ENCODE measurements at regions not wholly inside any gene's neighbourhood (a gene's known extent, or its start where the extent isn't known, plus 50 kb on each side); places are given as distances from the start of the nearest gene placed in this dataset.

GRCh38 chr14:106831322-106831720, 1304.9 kb downstream of the TMEM121 start:
- DNase-seq = peak; percentile 89
- POLR2A ChIA-PET = interaction anchor here (1.0 to 2.1 kb wide), 6 partner anchors 8 to 151 kb away, joined by 3 to 8 read pairs (median 4); no protein-coding TSS in a partner anchor
- H3K4me1 Mint-ChIP-seq (ENCODE audit: low read depth) = no peaks in the 10 kb centered on the region
- TF ChIP-seq, protein P1, sequence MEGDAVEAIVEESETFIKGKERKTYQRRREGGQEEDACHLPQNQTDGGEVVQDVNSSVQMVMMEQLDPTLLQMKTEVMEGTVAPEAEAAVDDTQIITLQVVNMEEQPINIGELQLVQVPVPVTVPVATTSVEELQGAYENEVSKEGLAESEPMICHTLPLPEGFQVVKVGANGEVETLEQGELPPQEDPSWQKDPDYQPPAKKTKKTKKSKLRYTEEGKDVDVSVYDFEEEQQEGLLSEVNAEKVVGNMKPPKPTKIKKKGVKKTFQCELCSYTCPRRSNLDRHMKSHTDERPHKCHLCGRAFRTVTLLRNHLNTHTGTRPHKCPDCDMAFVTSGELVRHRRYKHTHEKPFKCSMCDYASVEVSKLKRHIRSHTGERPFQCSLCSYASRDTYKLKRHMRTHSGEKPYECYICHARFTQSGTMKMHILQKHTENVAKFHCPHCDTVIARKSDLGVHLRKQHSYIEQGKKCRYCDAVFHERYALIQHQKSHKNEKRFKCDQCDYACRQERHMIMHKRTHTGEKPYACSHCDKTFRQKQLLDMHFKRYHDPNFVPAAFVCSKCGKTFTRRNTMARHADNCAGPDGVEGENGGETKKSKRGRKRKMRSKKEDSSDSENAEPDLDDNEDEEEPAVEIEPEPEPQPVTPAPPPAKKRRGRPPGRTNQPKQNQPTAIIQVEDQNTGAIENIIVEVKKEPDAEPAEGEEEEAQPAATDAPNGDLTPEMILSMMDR (IDR thresholded peaks at IDR 0.05) = peak; percentile 91
- peak; percentile 74 for ATAC-seq
- no peak overlapping the region for H3K27ac Mint-ChIP-seq
- peaks cover 3% of the 10 kb centered on the region for H3K27me3 Mint-ChIP-seq
- CTCF ChIA-PET = interaction anchor here (0.7 to 5.4 kb wide), 31 partner anchors 10 to 267 kb away, joined by 3 to 176 read pairs (median 9); no protein-coding TSS in a partner anchor
- H3K4me3 Mint-ChIP-seq = no peak overlapping the region
- no peaks in the 10 kb centered on the region for H3K36me3 Mint-ChIP-seq (ENCODE audit: low read depth)
- intact Hi-C loops (cut with micrococcal nuclease) = no loop called here
- no peaks in the 10 kb centered on the region for H3K9me3 Mint-ChIP-seq

- ATAC-seq = no peak
- ChIA-PET CTCF (interaction anchor here (1.3 to 17.0 kb wide), 4 partner anchors 10 to 274 kb away, joined by 3 to 298 read pairs (median 9); no protein-coding TSS in a partner anchor), POLR2A (interaction anchor here (0.6 kb wide), 1 partner anchor 125 kb away, joined by 3 read pairs; no protein-coding TSS in a partner anchor)
- Mint-ChIP-seq H3K27ac (no peak overlapping the region), H3K4me1 (ENCODE audit: low read depth) (peaks cover 7% of the 10 kb centered on the region), H3K4me3 (no peak overlapping the region), H3K9me3 (no peaks in the 10 kb centered on the region), H3K27me3 (no peaks in the 10 kb centered on the region), H3K36me3 (ENCODE audit: low read depth) (no peaks in the 10 kb centered on the region)
- intact Hi-C loops (cut with micrococcal nuclease) = no loop called here
- no peak for DNase-seq
- TF ChIP-seq, protein P1 (IDR thresholded peaks at IDR 0.05) = no peak
Observed at GRCh38 chr14:106837870-106838269, 1311.5 kb downstream of the TMEM121 start.

DNA sequence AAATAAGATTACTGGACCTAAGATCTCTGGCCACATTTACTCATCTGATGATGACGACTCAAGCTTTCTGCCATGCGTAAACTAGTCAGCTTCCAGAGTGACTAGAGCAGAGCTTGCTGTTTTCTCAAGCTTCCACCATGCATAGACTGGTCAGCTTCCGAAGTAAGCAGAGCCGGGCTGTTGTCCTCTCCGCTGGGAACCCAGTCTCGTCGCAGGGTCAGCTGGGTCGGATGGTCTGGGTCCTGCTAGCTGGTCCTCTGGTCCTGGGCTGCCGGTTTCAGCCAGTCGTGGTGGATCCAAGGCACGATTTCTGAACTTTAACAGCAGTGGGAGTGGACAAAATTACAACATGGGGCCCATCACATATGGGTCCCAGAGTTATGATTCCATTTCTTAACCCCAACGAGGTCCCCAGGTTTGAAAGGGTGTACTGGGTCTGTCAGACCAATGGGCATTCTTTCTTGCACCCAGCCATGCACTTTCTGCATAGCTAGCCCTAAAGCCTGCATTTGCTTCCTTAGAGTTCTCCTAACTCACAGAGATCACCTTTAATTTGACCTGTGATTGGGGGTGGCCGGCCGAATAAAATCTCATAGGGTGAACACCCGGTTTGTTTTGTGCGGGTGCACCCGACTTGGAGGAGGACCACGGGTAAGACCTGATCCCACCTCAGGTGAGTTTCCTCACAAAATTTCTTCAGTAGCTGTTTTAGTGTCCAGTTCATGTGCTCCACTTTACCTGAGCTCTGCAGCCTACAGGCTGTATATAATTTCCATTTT, 1312.8 kb downstream of the TMEM121 start:
- Mint-ChIP-seq H3K9me3 (no peaks in the 10 kb centered on the region), H3K36me3 (ENCODE audit: low read depth) (no peaks in the 10 kb centered on the region), H3K4me3 (no peak overlapping the region), H3K27ac (no peak overlapping the region), H3K4me1 (ENCODE audit: low read depth) (peaks cover 13% of the 10 kb centered on the region), H3K27me3 (no peaks in the 10 kb centered on the region)
- DNase-seq (no peak), ATAC-seq (no peak)
- TF ChIP-seq, protein P1 (IDR thresholded peaks at IDR 0.05) = no peak
- intact Hi-C loops (cut with micrococcal nuclease) = no loop called here
- ChIA-PET CTCF (interaction anchor here (0.7 to 17.0 kb wide), 12 partner anchors 7 to 350 kb away, joined by 3 to 298 read pairs (median 4); no protein-coding TSS in a partner anchor), POLR2A (interaction anchor here (1.8 kb wide), 1 partner anchor 8 kb away, joined by 3 read pairs; no protein-coding TSS in a partner anchor)

- H3K9me3 Mint-ChIP-seq = no peaks in the 10 kb centered on the region
- peak; percentile 67 for ATAC-seq
- no peaks in the 10 kb centered on the region for H3K27me3 Mint-ChIP-seq
- CTCF ChIA-PET = interaction anchor here (0.8 to 17.0 kb wide), 12 partner anchors 8 to 351 kb away, joined by 3 to 298 read pairs (median 6); no protein-coding TSS in a partner anchor
- intact Hi-C loops (cut with micrococcal nuclease) = no loop called here
- H3K4me3 Mint-ChIP-seq = no peak overlapping the region
- DNase-seq = peak; percentile 57
- no peaks in the 10 kb centered on the region for H3K36me3 Mint-ChIP-seq (ENCODE audit: low read depth)
- TF ChIP-seq, protein P1 (IDR thresholded peaks at IDR 0.05) = peak; percentile 9
- H3K4me1 Mint-ChIP-seq (ENCODE audit: low read depth) = peaks cover 14% of the 10 kb centered on the region
- POLR2A ChIA-PET = interaction anchor here (1.8 kb wide), 1 partner anchor 9 kb away, joined by 3 read pairs; no protein-coding TSS in a partner anchor
- H3K27ac Mint-ChIP-seq = no peak overlapping the region
Observed at GRCh38 chr14:106840258-106840657, 1313.9 kb downstream of the TMEM121 start.

DNA sequence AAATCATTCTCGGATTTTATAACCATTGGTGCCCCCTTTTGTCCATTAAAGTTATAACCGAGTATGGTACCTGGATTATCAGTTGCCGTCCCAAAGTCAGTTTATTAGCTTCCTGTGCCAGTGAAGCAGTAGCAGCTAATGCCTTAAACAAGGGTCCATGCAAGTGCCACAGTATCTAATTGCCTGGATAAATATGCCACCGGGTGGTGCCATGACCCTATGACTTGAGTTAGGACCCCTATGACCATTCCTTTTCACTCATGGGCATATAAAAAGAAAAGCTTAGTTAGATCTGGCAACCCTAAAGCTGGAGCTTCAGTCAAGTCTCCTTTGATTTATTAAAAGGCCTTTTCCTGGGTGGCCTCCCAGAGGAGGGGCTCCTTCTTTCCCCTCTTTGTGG, 1314.6 kb downstream of the TMEM121 start:
- Mint-ChIP-seq H3K36me3 (ENCODE audit: low read depth) (no peaks in the 10 kb centered on the region), H3K4me3 (no peak overlapping the region), H3K4me1 (ENCODE audit: low read depth) (peaks cover 19% of the 10 kb centered on the region), H3K27ac (no peak overlapping the region), H3K9me3 (no peaks in the 10 kb centered on the region), H3K27me3 (no peaks in the 10 kb centered on the region)
- ATAC-seq (no peak), DNase-seq (peak; percentile 35)
- ChIA-PET CTCF (interaction anchor here (0.6 to 17.0 kb wide), 13 partner anchors 8 to 532 kb away, joined by 3 to 298 read pairs (median 7); no protein-coding TSS in a partner anchor), POLR2A (interaction anchor here (1.2 kb wide), 1 partner anchor 32 kb away, joined by 4 read pairs; no protein-coding TSS in a partner anchor)
- TF ChIP-seq, protein P1 (IDR thresholded peaks at IDR 0.05) = no peak
- intact Hi-C loops (cut with micrococcal nuclease) = no loop called here
